ENCODE measurements at regions not wholly inside any gene's neighbourhood (a gene's known extent, or its start where the extent isn't known, plus 50 kb on each side); places are given as distances from the start of the nearest gene placed in this dataset.

DNA sequence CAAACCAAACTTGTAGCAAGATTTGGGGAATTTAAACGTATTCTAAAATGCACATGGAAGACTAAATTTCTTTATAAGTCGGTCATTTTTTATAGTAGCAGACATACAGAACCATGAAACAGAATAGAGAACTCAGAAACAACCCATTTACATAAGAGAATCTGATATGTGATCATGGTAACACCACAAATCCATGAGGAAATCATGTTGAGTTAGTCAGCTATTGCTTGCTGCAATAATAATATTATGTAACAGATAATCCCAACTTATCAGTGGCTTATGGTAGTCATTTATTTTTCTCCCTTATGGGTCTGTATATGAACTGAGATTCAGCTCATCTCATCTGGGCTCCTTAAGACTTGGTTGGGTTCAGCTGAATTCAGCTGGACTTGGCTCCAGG is 103.4 kb upstream of the SERTAD2 start:
- intact Hi-C loops (cut with micrococcal nuclease) = no loop called here
- Histone ChIP-seq H3K4me1 (peaks cover 5% of the 10 kb centered on the region), H3K9me3 (replicated peaks) (peaks cover 6% of the 10 kb centered on the region), H3K27ac (replicated peaks) (no peak overlapping the region), H3K4me3 (no peak overlapping the region), H3K27me3 (ENCODE audit: low read depth) (no peaks in the 10 kb centered on the region), H3K36me3 (no peaks in the 10 kb centered on the region)
- TF ChIP-seq, protein P1, sequence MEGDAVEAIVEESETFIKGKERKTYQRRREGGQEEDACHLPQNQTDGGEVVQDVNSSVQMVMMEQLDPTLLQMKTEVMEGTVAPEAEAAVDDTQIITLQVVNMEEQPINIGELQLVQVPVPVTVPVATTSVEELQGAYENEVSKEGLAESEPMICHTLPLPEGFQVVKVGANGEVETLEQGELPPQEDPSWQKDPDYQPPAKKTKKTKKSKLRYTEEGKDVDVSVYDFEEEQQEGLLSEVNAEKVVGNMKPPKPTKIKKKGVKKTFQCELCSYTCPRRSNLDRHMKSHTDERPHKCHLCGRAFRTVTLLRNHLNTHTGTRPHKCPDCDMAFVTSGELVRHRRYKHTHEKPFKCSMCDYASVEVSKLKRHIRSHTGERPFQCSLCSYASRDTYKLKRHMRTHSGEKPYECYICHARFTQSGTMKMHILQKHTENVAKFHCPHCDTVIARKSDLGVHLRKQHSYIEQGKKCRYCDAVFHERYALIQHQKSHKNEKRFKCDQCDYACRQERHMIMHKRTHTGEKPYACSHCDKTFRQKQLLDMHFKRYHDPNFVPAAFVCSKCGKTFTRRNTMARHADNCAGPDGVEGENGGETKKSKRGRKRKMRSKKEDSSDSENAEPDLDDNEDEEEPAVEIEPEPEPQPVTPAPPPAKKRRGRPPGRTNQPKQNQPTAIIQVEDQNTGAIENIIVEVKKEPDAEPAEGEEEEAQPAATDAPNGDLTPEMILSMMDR (IDR thresholded peaks at IDR 0.05; ENCODE audit: borderline replicate concordance) = no peak
- DNase-seq = no peak

DNA sequence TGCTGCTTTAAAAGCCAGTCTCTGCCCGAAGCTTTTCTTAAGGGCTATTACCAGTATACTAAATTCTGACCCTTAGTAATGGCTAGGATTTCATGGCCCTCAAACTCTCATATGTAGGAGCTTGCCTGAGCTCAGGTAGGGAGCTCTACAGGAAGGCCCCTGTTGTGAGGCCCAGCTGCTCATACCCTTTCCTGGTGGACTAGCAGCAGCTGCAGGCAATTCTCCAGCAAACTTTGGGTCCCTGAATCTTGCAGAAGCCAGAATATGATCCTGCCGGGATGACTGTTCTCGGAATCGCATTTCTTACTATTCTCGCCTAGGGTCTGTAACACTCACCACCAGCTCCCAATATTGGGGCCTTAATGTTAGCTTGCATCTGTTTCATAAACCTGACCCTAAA is 106.4 kb upstream of the SERTAD2 start:
- no peaks in the 10 kb centered on the region for H3K36me3 ChIP-seq
- peaks cover 6% of the 10 kb centered on the region for H3K9me3 ChIP-seq (replicated peaks)
- intact Hi-C loops (cut with micrococcal nuclease) = no loop called here
- no peak for DNase-seq
- H3K4me3 ChIP-seq = no peak overlapping the region
- H3K27ac ChIP-seq (replicated peaks) = no peak overlapping the region
- peaks cover 25% of the 10 kb centered on the region for H3K4me1 ChIP-seq
- H3K27me3 ChIP-seq (ENCODE audit: low read depth) = no peaks in the 10 kb centered on the region
- TF ChIP-seq, protein P1 (IDR thresholded peaks at IDR 0.05; ENCODE audit: borderline replicate concordance) = no peak

- intact Hi-C loops (cut with micrococcal nuclease) = no loop called here
- Histone ChIP-seq H3K4me1 (peaks cover 38% of the 10 kb centered on the region), H3K4me3 (no peak overlapping the region), H3K27ac (replicated peaks) (peak overlapping the region; percentile 11), H3K36me3 (no peaks in the 10 kb centered on the region), H3K27me3 (ENCODE audit: low read depth) (no peaks in the 10 kb centered on the region), H3K9me3 (replicated peaks) (no peaks in the 10 kb centered on the region)
- TF ChIP-seq, protein P1 (IDR thresholded peaks at IDR 0.05; ENCODE audit: borderline replicate concordance) = no peak
- DNase-seq = no peak
Observed at GRCh38 chr2:64762301-64762997, 108.7 kb upstream of the SERTAD2 start.

- intact Hi-C loops (cut with micrococcal nuclease) = no loop called here
- TF ChIP-seq, protein P1 (IDR thresholded peaks at IDR 0.05; ENCODE audit: borderline replicate concordance) = no peak
- no peaks in the 10 kb centered on the region for H3K36me3 ChIP-seq
- no peak for DNase-seq
- H3K27me3 ChIP-seq (ENCODE audit: low read depth) = no peaks in the 10 kb centered on the region
- no peak overlapping the region for H3K4me3 ChIP-seq
- H3K9me3 ChIP-seq (replicated peaks) = no peaks in the 10 kb centered on the region
- H3K4me1 ChIP-seq = peaks cover 42% of the 10 kb centered on the region
- H3K27ac ChIP-seq (replicated peaks) = peak overlapping the region; percentile 18
Observed at GRCh38 chr2:64763126-64763525, 109.4 kb upstream of the SERTAD2 start.

- no peak for DNase-seq
- intact Hi-C loops (cut with micrococcal nuclease) = no loop called here
- TF ChIP-seq, protein P1 (IDR thresholded peaks at IDR 0.05; ENCODE audit: borderline replicate concordance) = no peak
- Histone ChIP-seq H3K27me3 (ENCODE audit: low read depth) (no peaks in the 10 kb centered on the region), H3K9me3 (replicated peaks) (no peaks in the 10 kb centered on the region), H3K4me3 (no peak overlapping the region), H3K4me1 (peaks cover 61% of the 10 kb centered on the region), H3K27ac (replicated peaks) (no peak overlapping the region), H3K36me3 (no peaks in the 10 kb centered on the region)
Observed at GRCh38 chr2:64765160-64765805, 111.6 kb upstream of the SERTAD2 start.
